GM10248 (cell line): ENCODE measurements at regions not wholly inside any gene's neighbourhood (a gene's known extent, or its start where the extent isn't known, plus 50 kb on each side); places are given as distances from the start of the nearest gene placed in this dataset.

Source experiments
- CTCF ChIA-PET: fragments of 300-600 bp; sonication (Branson Sonifier 250); formaldehyde crosslinking; extraction: SDS; loops from one replicate; lab custom pipeline; 2021; ENCODE audit warnings: antibody characterized with exemption; lab: Yijun Ruan, JAX
- POLR2A ChIA-PET: fragments of 350-650 bp; sonication (Branson Sonifier 250); formaldehyde crosslinking; extraction: SDS; loops from one replicate; lab custom pipeline; 2020; ENCODE audit warnings: antibody characterized with exemption; lab: Yijun Ruan, JAX
- DNase-seq: peaks from one replicate; pipeline ENCODE4 v3.0.0; 2012; ENCODE audit errors: extremely low spot score
- CTCF ChIP-seq: IDR thresholded peaks from 2 replicates; pipeline ENCODE4 v1.5.1; 2012; ENCODE audit warnings: mild to moderate bottlenecking, low read depth; ENCODE audit errors: extremely low read depth, missing control alignments, control extremely low read depth

GRCh38 chr3:25056036-25056755, 371.9 kb upstream of the RARB start:
- ChIA-PET CTCF (interaction anchor here (2.4 to 2.8 kb wide), 2 partner anchors 18 to 22 kb away, joined by 6 to 11 read pairs; no protein-coding TSS in a partner anchor), POLR2A (no interaction called here)
- no peak for TF ChIP-seq CTCF
- DNase-seq, result no peak

DNA sequence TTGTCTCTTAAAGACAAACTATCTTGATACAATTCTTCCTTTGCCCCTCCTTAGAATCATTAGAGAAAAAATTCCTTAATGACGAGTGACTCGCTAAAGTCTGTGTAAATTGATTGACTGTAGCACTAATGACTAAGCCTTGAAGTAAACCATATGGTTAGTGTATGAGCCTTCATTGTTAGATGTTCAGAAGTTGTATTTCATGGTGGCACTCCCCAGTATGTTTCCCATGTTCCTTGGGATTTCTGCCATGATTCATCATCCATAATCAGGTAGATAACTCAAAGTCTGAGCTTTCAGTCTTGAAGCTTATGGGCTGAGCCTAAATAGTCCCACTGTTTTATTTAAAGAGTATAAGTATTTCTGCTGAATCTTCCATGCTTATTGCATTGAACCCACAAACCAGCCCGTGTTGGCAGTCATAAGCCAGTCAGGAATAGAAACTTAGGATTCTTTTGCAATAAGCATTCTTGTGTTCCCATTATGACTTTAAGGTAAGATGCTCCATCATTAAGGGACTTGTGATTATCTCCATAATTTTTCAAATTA, 371.2 kb upstream of the RARB start:
- no peak for TF ChIP-seq CTCF
- DNase-seq, result no peak
- POLR2A ChIA-PET, result no interaction called here
- CTCF ChIA-PET, result no interaction called here

- CTCF ChIA-PET, result no interaction called here
- no peak for TF ChIP-seq CTCF
- POLR2A ChIA-PET, result no interaction called here
- no peak for DNase-seq
These were observed 370.7 kb upstream of the RARB start for GRCh38 chr3:25057379-25057778.

GRCh38 chr3:25064681-25065080, 363.4 kb upstream of the RARB start:
- no peak for DNase-seq
- POLR2A ChIA-PET, result no interaction called here
- CTCF ChIA-PET, result interaction anchor here (1.4 kb wide), 1 partner anchor 23 kb away, joined by 3 read pairs; no protein-coding TSS in a partner anchor
- no peak for TF ChIP-seq CTCF

DNA sequence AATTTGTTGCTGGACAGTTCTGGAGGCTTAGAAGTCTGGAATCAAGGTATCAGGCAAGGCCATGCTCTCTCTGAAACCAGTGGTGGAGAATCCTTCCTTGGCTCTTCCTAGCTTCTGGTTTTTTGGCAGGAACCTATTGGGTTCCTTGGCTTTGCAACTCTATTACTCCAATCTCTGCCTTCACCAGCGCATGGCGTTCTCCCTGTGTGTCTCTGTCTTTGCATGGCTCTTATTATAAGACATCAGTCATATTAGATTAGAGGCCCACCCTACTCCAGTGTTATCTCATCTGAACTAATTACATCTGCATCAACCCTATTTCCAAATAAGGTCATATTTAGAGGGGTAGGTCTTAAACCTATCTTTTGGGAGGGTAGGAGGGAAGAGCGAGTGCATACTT, 358.1 kb upstream of the RARB start:
- DNase-seq, result no peak
- no peak for TF ChIP-seq CTCF
- POLR2A ChIA-PET, result no interaction called here
- CTCF ChIA-PET, result no interaction called here

DNA sequence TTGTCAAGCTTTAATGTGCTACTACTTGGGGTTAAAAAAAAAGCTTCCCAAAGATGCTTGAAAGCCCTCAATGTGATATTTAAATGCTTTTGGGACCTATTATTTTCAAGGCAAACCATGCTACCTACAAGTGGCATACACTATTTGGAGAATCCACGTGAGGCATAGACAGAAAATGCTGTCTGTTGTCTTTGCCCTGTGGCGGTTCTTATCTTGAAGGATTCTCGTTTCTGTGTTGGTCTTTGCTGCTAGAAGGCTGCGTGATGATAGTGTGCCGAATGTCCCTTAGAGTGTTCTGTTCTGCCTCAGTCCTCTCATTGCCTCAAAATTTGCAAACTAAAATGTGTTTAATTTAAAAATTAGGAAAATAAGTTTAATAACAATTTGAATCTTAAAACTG, 356.2 kb upstream of the RARB start:
- DNase-seq, result no peak
- ChIA-PET POLR2A (no interaction called here), CTCF (interaction anchor here (1.3 kb wide), 1 partner anchor 15 kb away, joined by 3 read pairs; no protein-coding TSS in a partner anchor)
- no peak for TF ChIP-seq CTCF
